ENCODE measurements at regions not wholly inside any gene's neighbourhood (a gene's known extent, or its start where the extent isn't known, plus 50 kb on each side); places are given as distances from the start of the nearest gene placed in this dataset.

DNA sequence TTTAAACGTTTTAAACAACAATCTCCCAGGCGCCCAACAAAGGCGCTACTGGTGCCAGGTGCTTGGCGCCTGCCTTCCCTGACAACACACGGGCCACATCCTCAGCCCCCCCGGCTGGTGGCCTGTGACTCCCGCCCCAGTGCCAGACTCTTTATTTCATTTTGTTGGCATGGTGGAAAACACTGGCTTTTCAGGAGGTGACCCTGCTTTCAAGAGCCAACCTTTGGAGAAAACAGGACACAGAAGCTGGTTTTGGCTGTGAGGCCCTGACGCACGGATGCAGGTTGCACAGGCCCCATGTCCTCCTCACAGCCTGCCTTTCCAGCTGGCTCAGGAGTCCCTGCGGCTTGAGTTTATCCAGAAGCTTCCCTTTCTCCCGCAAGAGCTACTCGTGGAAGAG lies 100.0 kb downstream of the METRNL start:
- H3K36me3 Mint-ChIP-seq (ENCODE audit: low read depth): no peaks in the 10 kb centered on the region
- TF ChIP-seq, protein P1, sequence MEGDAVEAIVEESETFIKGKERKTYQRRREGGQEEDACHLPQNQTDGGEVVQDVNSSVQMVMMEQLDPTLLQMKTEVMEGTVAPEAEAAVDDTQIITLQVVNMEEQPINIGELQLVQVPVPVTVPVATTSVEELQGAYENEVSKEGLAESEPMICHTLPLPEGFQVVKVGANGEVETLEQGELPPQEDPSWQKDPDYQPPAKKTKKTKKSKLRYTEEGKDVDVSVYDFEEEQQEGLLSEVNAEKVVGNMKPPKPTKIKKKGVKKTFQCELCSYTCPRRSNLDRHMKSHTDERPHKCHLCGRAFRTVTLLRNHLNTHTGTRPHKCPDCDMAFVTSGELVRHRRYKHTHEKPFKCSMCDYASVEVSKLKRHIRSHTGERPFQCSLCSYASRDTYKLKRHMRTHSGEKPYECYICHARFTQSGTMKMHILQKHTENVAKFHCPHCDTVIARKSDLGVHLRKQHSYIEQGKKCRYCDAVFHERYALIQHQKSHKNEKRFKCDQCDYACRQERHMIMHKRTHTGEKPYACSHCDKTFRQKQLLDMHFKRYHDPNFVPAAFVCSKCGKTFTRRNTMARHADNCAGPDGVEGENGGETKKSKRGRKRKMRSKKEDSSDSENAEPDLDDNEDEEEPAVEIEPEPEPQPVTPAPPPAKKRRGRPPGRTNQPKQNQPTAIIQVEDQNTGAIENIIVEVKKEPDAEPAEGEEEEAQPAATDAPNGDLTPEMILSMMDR (IDR thresholded peaks at IDR 0.05): no peak
- DNase-seq: no peak
- H3K27me3 Mint-ChIP-seq (ENCODE audit: insufficient read depth): peaks cover 3% of the 10 kb centered on the region
- no peaks in the 10 kb centered on the region for H3K9me3 Mint-ChIP-seq
- H3K4me3 Mint-ChIP-seq: no peak overlapping the region
- no peak overlapping the region for H3K27ac Mint-ChIP-seq
- H3K4me1 Mint-ChIP-seq (ENCODE audit: low read depth): no peaks in the 10 kb centered on the region

GRCh38 chr17:83179811-83180210 lies 100.4 kb downstream of the METRNL start:
- TF ChIP-seq, protein P1 (IDR thresholded peaks at IDR 0.05): no peak
- H3K4me1 Mint-ChIP-seq (ENCODE audit: low read depth): no peaks in the 10 kb centered on the region
- no peak for DNase-seq
- H3K9me3 Mint-ChIP-seq: no peaks in the 10 kb centered on the region
- peaks cover 3% of the 10 kb centered on the region for H3K27me3 Mint-ChIP-seq (ENCODE audit: insufficient read depth)
- H3K27ac Mint-ChIP-seq: no peak overlapping the region
- no peaks in the 10 kb centered on the region for H3K36me3 Mint-ChIP-seq (ENCODE audit: low read depth)
- H3K4me3 Mint-ChIP-seq: no peak overlapping the region

DNA sequence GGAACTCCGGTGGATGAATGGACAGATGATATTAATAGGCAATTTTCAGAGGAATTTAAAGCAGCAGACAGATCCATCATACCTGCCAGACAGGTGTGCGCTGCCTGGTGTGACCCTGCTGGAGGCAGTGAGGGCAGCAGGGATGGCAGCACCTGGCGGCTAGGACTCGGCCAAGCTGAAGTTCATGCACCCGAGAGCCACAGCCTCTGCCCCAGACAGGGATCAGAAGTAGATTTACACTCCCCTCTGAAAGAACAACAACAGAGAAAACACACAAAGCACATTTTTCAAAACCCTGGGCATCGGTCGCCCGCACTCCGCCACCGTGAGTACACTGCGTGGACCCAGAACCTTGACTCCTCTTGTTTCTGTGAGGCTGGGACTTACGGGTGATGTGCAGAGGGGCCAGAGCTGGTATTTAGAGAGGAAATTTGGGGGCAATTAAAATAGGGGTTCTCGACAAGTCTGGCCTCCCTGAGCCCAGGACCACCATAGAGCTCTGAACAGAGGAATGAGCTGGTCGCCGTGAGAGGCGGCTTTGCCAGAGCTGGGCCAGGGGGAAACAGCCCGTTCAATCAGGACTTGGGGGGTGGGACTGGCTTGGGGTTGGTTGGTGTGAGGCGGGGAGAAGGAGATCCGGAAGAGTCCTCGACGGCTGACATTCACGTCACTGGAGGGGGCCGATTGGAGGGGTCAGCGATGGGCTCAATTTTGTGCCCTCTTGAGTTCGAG lies 101.0 kb downstream of the METRNL start:
- Mint-ChIP-seq H3K4me1 (ENCODE audit: low read depth) (no peaks in the 10 kb centered on the region), H3K9me3 (no peaks in the 10 kb centered on the region), H3K27me3 (ENCODE audit: insufficient read depth) (peaks cover 3% of the 10 kb centered on the region), H3K4me3 (no peak overlapping the region), H3K36me3 (ENCODE audit: low read depth) (no peaks in the 10 kb centered on the region), H3K27ac (no peak overlapping the region)
- no peak for DNase-seq
- TF ChIP-seq, protein P1 (IDR thresholded peaks at IDR 0.05): no peak

- Mint-ChIP-seq H3K27me3 (ENCODE audit: insufficient read depth) (peaks cover 3% of the 10 kb centered on the region), H3K9me3 (no peaks in the 10 kb centered on the region), H3K4me3 (no peak overlapping the region), H3K36me3 (ENCODE audit: low read depth) (no peaks in the 10 kb centered on the region), H3K27ac (no peak overlapping the region), H3K4me1 (ENCODE audit: low read depth) (no peaks in the 10 kb centered on the region)
- TF ChIP-seq, protein P1 (IDR thresholded peaks at IDR 0.05): no peak
- DNase-seq: no peak
Observed at GRCh38 chr17:83180996-83181481, 101.6 kb downstream of the METRNL start.

GRCh38 chr17:83181991-83182619 lies 102.7 kb downstream of the METRNL start:
- DNase-seq: no peak
- H3K4me1 Mint-ChIP-seq (ENCODE audit: low read depth): no peaks in the 10 kb centered on the region
- H3K27ac Mint-ChIP-seq: no peak overlapping the region
- H3K4me3 Mint-ChIP-seq: no peak overlapping the region
- TF ChIP-seq, protein P1 (IDR thresholded peaks at IDR 0.05): no peak
- H3K27me3 Mint-ChIP-seq (ENCODE audit: insufficient read depth): peaks cover 3% of the 10 kb centered on the region
- H3K36me3 Mint-ChIP-seq (ENCODE audit: low read depth): no peaks in the 10 kb centered on the region
- no peaks in the 10 kb centered on the region for H3K9me3 Mint-ChIP-seq

Measured in HFFc6 (cell line).